ENCODE measurements at regions not wholly inside any gene's neighbourhood (a gene's known extent, or its start where the extent isn't known, plus 50 kb on each side); places are given as distances from the start of the nearest gene placed in this dataset. TPM values are rescaled to one million over a fixed set of nuclear protein-coding genes. Genes with fewer than 3 reads are reported as not detected.

- DNase-seq (ENCODE audit: low read depth) = no peak
Observed at GRCh38 chr10:123599366-123599849, 66.7 kb upstream of the GPR26 start.

DNA sequence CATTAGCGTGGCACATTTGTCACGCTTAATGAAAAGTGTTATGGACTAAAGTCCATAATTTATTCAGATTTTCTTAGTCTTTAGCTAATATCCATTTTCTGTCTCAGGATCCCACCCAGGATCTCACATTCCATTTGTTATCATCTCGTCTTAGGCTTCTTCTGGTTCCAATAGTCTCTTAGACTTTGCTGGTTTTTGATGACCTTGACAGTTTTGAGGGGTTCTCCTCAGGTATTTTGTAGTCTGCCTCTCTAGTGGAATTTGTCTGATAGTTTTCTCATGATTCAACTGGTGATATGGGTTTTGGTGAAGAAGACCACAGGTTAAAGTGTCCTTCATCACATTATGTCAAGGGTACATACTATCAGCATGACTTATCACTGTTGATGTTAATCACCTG lies 66.0 kb upstream of the GPR26 start:
- DNase-seq (ENCODE audit: low read depth) = no peak

GRCh38 chr10:123603130-123603529 lies 63.0 kb upstream of the GPR26 start:
- DNase-seq (ENCODE audit: low read depth) = no peak

DNA sequence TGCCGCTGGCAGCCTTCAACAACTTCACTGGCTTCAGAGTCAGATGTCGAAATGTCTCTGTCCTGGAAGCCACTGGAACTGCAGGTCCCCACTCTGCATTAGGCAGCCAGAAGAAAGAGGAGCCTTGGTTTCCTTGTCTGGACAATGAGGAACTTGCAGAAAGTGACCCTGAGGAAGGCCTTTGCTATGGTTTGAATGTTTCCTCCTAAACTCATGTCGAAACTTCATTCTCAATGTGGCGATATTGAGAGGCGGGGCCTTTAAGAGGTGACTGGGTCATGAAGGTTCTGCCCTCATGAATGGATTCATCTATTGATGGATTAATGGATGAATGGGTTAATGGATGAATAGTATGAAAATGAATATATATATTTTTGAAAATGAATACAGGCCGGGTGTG lies 61.6 kb upstream of the GPR26 start:
- DNase-seq (ENCODE audit: low read depth) = no peak

GRCh38 chr10:123606006-123606405 lies 60.1 kb upstream of the GPR26 start:
- DNase-seq (ENCODE audit: low read depth) = no peak

DNA sequence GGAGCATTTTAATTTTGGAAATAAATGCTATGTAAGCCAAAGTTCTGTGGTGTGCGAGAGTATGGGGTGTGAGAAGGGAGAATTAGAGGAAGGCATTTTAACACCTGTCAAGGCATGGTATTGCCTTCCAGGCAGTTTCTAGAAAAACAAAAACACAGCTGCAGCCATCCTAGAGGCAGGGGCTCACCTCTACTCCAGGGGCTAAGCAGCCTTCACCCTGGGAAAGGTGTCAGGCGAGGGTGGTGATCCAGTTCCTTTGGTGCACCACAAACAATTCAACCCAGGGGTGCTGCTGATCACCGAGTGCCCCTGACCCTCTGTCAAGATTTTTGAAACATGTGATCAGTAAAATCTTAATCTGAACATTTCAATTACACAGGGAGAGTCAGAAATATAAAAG lies 59.2 kb upstream of the GPR26 start:
- no peak for DNase-seq (ENCODE audit: low read depth)

DNA sequence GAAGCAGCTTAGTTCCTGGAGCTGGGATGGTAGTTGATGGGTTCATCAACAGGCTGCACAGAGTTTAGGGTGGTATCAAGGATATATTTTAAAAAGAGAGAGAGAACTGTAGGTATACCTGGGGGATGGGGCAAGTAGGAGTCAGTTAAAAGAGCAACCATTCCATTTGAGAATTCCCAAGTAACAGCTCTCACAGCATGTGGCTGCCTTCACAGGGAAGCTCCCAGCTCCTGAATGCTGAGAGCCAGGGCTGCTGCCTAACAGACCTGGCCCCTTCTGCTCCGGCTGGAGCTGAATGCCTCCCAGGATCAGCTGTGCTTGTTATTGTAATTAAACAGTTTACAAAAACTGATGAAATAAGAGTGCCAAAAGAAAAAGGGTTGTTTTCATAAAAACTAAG lies 58.8 kb upstream of the GPR26 start:
- DNase-seq (ENCODE audit: low read depth) = no peak

DNA sequence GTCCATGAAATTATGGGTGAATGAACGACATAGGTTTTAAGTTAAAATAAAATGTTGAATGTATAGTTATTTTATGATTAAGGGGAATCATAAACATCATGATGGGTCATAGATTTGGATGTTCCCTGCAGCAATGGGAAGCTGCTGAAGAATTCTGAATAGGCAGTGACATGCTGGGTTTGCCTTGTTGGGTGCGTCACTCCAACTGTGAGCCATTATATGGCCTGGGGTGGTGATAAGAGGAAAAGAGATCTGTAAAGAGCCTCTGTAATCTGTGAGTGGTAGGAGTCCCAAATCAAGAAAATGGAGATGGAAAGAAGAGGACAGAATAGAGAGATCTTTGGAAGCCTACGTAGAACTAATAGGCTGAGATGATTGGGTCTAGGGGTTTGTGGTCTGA lies 58.1 kb upstream of the GPR26 start:
- DNase-seq (ENCODE audit: low read depth) = no peak

DNA sequence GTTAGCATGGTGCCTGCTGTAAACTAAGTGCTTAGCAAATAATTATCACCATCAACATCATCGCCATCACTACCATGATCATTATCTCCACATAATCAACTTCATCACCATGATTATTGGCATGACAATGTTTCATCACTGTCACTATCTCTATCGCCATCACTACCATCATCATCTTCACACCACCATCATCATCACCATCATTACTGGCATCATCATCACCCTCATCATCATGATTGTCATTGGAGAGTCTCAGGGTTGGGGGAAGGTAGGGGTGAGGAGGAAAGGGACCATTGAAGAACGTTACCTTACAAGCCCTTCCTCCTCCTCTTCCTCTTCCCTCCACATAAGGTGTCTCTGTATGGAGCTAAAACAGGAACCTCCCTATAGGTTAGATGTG lies 54.9 kb upstream of the GPR26 start:
- DNase-seq (ENCODE audit: low read depth) = no peak

- no peak for DNase-seq (ENCODE audit: low read depth)
Observed at GRCh38 chr10:123611876-123612275, 54.3 kb upstream of the GPR26 start.

DNA sequence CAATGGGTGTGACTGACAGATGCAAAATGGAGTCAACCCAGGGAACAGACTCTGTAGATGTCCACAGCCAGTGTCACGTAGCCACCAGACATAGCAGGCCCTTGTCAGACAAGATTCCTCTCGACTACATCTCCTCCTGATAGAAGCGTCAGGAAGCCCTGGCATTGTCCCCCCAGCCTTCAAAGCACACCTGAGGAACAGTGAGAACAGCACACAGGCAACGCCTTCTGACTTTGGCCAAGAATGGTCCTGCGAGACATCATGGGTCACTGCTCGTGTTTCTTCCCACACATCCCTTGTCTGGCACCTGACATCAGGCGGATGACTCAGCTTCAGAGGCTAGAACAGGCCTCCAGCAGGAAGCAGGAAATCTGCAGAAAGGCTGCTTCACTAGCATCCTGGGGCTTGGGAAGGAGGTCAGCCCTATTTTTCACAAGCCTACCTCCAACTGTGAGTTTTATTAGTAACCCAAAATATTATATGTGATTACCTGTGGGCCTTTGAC lies 52.8 kb upstream of the GPR26 start:
- DNase-seq (ENCODE audit: low read depth) = no peak

DNA sequence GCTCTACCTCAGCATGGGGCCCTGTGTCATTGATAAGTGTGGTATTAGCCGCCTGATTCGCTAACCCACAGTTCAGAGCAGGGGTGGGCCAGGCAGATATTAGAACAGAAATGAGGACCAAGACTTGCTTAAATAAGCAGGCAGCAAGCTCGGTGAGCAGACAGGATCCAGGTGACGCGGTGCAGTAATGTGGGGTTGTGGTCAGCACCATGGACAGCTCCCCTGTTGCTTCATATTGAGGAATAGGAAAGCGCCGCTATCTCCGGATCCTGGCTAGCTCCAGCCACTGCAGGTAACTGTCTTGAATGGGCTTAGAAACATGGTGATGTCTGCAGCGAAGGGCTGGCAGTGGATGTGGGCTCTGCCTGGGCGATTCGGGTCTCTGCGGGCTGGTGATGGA lies 51.3 kb upstream of the GPR26 start:
- DNase-seq (ENCODE audit: low read depth) = peak; percentile 38

Small RNAs in the stretch of these regions (small RNA-seq; reads per million reads assigned to genes)
- gene AL160290.3 = not detected
